IPS DF 6.9 (cell line): ENCODE measurements at regions not wholly inside any gene's neighbourhood (a gene's known extent, or its start where the extent isn't known, plus 50 kb on each side); places are given as distances from the start of the nearest gene placed in this dataset.

Source experiments
- DNase-seq: peaks from one replicate; pipeline ENCODE4 v3.0.0-alpha.2; 2013; ENCODE audit warnings: low read depth, low spot score
- H3K27ac ChIP-seq: one replicate; pipeline ENCODE4 v1.5.1; 2013; ENCODE audit warnings: low read length, control low read depth
- H3K27me3 ChIP-seq: 2 replicates; pipeline ENCODE4 v1.6.1; 2013; ENCODE audit warnings: mild to moderate bottlenecking, low read length; ENCODE audit not compliant: control insufficient read depth, insufficient read depth
- H3K36me3 ChIP-seq: 2 replicates; pipeline ENCODE4 v1.6.1; 2013; ENCODE audit warnings: low read length; ENCODE audit not compliant: control insufficient read depth, insufficient read depth
- H3K4me1 ChIP-seq: 2 replicates; pipeline ENCODE4 v1.6.1; 2013; ENCODE audit warnings: low read length; ENCODE audit not compliant: control insufficient read depth, insufficient read depth
- H3K4me3 ChIP-seq: 2 replicates; pipeline ENCODE4 v1.5.1; 2013; ENCODE audit warnings: mild to moderate bottlenecking, low read length
- H3K9me3 ChIP-seq: 2 replicates; pipeline ENCODE4 v1.6.1; 2013; ENCODE audit warnings: low read length, inconsistent platforms; ENCODE audit not compliant: control insufficient read depth, insufficient read depth
- WGBS: extraction: QIAGEN DNeasy Blood & Tissue Kit; methylation state at CpG from one replicate; pipeline ENCODE4 v1.1.7; 2013; ENCODE audit warnings: mixed read lengths, missing lambda C conversion rate; ENCODE audit not compliant: insufficient read length, insufficient coverage; 5-methylcytosine and 5-hydroxymethylcytosine counted together

DNA sequence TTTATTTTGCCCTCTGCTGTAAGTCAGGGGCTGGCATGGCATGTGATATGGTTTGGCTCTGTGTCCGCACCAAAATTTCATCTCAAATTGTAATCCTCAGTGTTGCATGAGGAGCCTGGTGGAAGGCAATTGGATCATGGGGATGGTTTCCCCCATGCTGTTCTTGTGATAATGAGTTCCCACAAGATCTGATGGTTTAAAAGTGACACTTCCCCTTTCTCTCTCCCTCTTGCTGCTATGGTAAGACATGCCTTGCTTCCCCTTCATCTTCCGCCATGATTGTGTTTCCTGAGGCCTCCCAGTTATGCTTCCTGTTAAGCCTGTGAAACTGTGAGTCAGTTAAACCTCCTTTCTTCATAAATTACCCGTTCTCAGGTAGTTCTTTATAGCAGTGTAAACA, 72.0 kb upstream of the MSX1 start:
- H3K36me3 ChIP-seq = no peaks in the 10 kb centered on the region
- no peak overlapping the region for H3K27ac ChIP-seq
- no CpG with 5 or more reads among the region's 3 CpGs for WGBS
- H3K4me3 ChIP-seq = no peak overlapping the region
- no peak for DNase-seq
- peaks cover 2% of the 10 kb centered on the region; the same call in 1 of the 2 replicates for H3K4me1 ChIP-seq
- H3K9me3 ChIP-seq = no peaks in the 10 kb centered on the region
- H3K27me3 ChIP-seq = no peaks in the 10 kb centered on the region

- H3K4me3 ChIP-seq = no peak overlapping the region
- no peak overlapping the region for H3K27ac ChIP-seq
- no peaks in the 10 kb centered on the region for H3K36me3 ChIP-seq
- no peaks in the 10 kb centered on the region; the same call in 1 of the 2 replicates for H3K4me1 ChIP-seq
- WGBS = no CpG with 5 or more reads among the region's 5 CpGs
- DNase-seq = no peak
- H3K27me3 ChIP-seq = no peaks in the 10 kb centered on the region
- H3K9me3 ChIP-seq = no peaks in the 10 kb centered on the region
Measured at GRCh38 chr4:4784379-4784778, 75.1 kb upstream of the MSX1 start.

DNA sequence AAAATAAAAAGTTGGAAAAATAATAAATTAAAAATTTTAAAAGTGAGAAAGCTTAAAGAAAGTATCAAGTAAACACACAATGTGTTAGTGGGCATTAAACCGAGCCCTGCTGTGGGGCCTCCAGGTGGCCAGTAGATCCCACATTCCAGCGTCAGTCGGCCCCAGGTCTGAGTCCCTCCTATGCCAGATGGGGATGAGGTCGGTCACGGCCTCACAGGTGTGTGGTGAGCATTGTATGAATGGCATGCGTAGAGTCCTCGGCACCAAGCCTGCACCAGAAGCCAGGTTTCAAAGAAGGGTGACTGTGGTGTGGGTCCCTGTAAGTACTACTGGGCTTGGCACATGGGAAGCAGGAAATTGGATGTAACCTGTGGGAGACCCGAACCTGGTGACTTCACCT, 75.6 kb upstream of the MSX1 start:
- no peak overlapping the region for H3K4me3 ChIP-seq
- H3K27me3 ChIP-seq = no peaks in the 10 kb centered on the region
- H3K4me1 ChIP-seq = no peaks in the 10 kb centered on the region; the same call in 1 of the 2 replicates
- no peaks in the 10 kb centered on the region for H3K9me3 ChIP-seq
- no peak overlapping the region for H3K27ac ChIP-seq
- WGBS = no CpG with 5 or more reads among the region's 8 CpGs
- H3K36me3 ChIP-seq = no peaks in the 10 kb centered on the region
- DNase-seq = no peak

DNA sequence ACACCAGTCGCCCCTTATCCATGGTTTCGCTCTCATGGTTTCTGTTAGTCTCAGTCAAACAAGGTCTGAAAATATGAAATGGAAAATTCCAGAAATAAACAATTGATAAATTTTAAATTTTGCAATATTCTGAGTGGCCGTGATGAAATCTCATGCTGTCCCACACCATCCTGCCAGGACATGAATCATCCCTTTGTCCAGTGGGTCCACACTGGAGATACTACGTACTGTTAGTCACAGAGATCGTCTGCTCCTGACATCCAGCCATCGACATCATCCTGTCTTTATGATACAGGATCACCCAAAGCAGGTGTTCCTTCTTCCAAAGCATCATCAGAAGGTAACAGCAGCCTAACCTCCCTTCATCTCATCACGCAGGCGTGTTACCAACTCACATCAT, 76.5 kb upstream of the MSX1 start:
- no peak overlapping the region for H3K4me3 ChIP-seq
- H3K4me1 ChIP-seq = no peaks in the 10 kb centered on the region; the same call in 1 of the 2 replicates
- no CpG with 5 or more reads among the region's 8 CpGs for WGBS
- H3K9me3 ChIP-seq = no peaks in the 10 kb centered on the region
- no peaks in the 10 kb centered on the region for H3K27me3 ChIP-seq
- H3K27ac ChIP-seq = no peak overlapping the region
- no peaks in the 10 kb centered on the region for H3K36me3 ChIP-seq
- no peak for DNase-seq

GRCh38 chr4:4781936-4782707, 77.3 kb upstream of the MSX1 start:
- H3K27ac ChIP-seq = no peak overlapping the region
- DNase-seq = no peak
- WGBS = no CpG with 5 or more reads among the region's 14 CpGs
- no peak overlapping the region for H3K4me3 ChIP-seq
- no peaks in the 10 kb centered on the region for H3K27me3 ChIP-seq
- H3K4me1 ChIP-seq = no peaks in the 10 kb centered on the region; the same call in 1 of the 2 replicates
- no peaks in the 10 kb centered on the region for H3K9me3 ChIP-seq
- no peaks in the 10 kb centered on the region for H3K36me3 ChIP-seq

DNA sequence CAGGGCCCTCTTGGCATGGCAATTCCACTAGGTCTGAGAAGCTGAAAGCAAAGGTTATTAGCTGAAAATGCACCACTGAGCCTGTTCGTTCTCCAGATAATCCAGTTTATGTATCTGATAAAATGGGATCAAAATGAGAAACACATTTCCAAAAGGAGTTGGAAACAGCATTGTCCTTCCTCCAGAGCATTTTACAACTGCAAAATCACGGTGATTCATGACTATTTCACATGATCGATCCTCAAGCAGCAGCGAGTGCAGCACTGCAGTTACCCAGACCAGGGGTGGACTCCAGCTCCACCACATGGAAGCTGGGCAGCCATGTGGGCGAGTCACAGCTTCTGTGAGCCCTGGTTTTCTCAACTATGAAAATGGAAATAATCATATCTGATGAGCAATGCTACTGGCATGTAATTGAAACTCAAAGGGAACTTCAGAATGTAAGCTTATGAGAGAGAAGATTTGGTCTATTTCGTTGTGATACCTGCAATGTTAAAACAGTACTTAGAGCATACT, 78.7 kb upstream of the MSX1 start:
- Histone ChIP-seq H3K4me3 (no peak overlapping the region), H3K27ac (no peak overlapping the region), H3K27me3 (no peaks in the 10 kb centered on the region), H3K4me1 (no peaks in the 10 kb centered on the region; the same call in 1 of the 2 replicates), H3K9me3 (no peaks in the 10 kb centered on the region), H3K36me3 (no peaks in the 10 kb centered on the region)
- no peak for DNase-seq
- WGBS = no CpG with 5 or more reads among the region's 6 CpGs

GRCh38 chr4:4779486-4779885, 80.0 kb upstream of the MSX1 start:
- H3K9me3 ChIP-seq = no peaks in the 10 kb centered on the region
- no CpG with 5 or more reads among the region's 8 CpGs for WGBS
- H3K4me3 ChIP-seq = no peak overlapping the region
- no peaks in the 10 kb centered on the region for H3K27me3 ChIP-seq
- H3K4me1 ChIP-seq = no peaks in the 10 kb centered on the region; the same call in 1 of the 2 replicates
- no peaks in the 10 kb centered on the region for H3K36me3 ChIP-seq
- no peak overlapping the region for H3K27ac ChIP-seq
- DNase-seq = no peak

DNA sequence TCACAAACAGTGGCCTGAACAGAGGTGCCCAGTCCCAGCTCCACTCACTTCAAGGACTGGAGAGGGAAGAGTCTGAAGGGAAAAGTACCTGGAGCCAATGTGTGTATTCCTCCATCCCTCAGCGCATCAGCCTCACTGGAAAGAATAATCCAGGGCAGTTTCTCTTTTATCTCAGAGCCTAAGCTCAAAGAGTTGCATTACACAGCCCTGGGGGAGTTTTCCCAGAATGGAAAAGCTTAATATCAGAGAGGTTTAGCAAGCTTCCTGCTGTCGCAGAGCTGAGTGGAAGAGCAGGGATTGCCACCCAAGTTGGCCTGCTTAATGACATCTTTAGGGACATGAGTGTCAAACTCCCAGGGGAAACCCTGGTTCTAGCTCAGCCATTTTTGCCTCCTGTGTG, 80.4 kb upstream of the MSX1 start:
- Histone ChIP-seq H3K4me3 (no peak overlapping the region), H3K27ac (no peak overlapping the region), H3K27me3 (no peaks in the 10 kb centered on the region), H3K36me3 (no peaks in the 10 kb centered on the region), H3K4me1 (no peaks in the 10 kb centered on the region; the same call in 1 of the 2 replicates), H3K9me3 (no peaks in the 10 kb centered on the region)
- no CpG with 5 or more reads among the region's 2 CpGs for WGBS
- DNase-seq = no peak

GRCh38 chr4:4778554-4778953, 80.9 kb upstream of the MSX1 start:
- DNase-seq = no peak
- H3K27ac ChIP-seq = no peak overlapping the region
- H3K4me3 ChIP-seq = no peak overlapping the region
- no CpG with 5 or more reads among the region's 4 CpGs for WGBS
- H3K27me3 ChIP-seq = no peaks in the 10 kb centered on the region
- H3K4me1 ChIP-seq = no peaks in the 10 kb centered on the region
- no peaks in the 10 kb centered on the region for H3K9me3 ChIP-seq
- H3K36me3 ChIP-seq = no peaks in the 10 kb centered on the region

- Histone ChIP-seq H3K27me3 (no peaks in the 10 kb centered on the region), H3K27ac (no peak overlapping the region), H3K4me1 (no peaks in the 10 kb centered on the region), H3K4me3 (no peak overlapping the region), H3K36me3 (no peaks in the 10 kb centered on the region), H3K9me3 (no peaks in the 10 kb centered on the region)
- no peak for DNase-seq
- no CpG with 5 or more reads among the region's 7 CpGs for WGBS
Measured at GRCh38 chr4:4776934-4777333, 82.5 kb upstream of the MSX1 start.

DNA sequence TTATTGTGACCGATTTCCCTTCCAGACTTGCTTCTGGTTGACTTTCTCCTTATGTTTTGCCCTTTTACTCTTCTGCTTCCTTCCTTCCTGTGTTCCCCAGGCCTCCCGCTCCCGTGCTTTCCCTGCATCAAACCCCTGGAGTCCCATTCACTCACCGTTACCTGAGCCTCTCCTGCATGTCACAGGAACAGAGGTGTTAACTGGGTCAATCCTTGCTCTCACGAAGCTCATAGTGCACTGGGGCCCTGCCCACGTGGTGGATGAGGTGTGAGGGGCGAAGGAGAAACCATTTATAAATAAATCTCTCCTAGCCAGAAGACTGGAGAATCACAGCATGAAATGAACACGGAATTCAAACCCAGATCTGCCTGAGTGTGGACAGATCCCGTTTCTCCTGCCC, 83.1 kb upstream of the MSX1 start:
- no peak overlapping the region for H3K4me3 ChIP-seq
- H3K27me3 ChIP-seq = no peaks in the 10 kb centered on the region
- no peak for DNase-seq
- H3K27ac ChIP-seq = no peak overlapping the region
- H3K4me1 ChIP-seq = no peaks in the 10 kb centered on the region
- H3K9me3 ChIP-seq = no peaks in the 10 kb centered on the region
- WGBS = no CpG with 5 or more reads among the region's 9 CpGs
- H3K36me3 ChIP-seq = no peaks in the 10 kb centered on the region
